ENCODE measurements at regions not wholly inside any gene's neighbourhood (a gene's known extent, or its start where the extent isn't known, plus 50 kb on each side); places are given as distances from the start of the nearest gene placed in this dataset.

- DNase-seq (ENCODE audit: insufficient read length, low spot score) = no peak
- no peak for FAIRE-seq
- no peak for TF ChIP-seq POLR2A (IDR thresholded peaks at IDR 0.05; ENCODE audit: low read depth, low read length)
- TF ChIP-seq PAX5 (IDR thresholded peaks at IDR 0.05; ENCODE audit: insufficient read depth, low read length, severe bottlenecking) = no peak
- TF ChIP-seq TAF1 (IDR thresholded peaks at IDR 0.05; ENCODE audit: low read depth, low read length) = no peak
- TF ChIP-seq POLR2AphosphoS5 (IDR thresholded peaks at IDR 0.05; ENCODE audit: low read depth, low read length) = no peak
- TF ChIP-seq SPI1 (IDR thresholded peaks at IDR 0.05; ENCODE audit: low read depth, low read length) = no peak
- TF ChIP-seq POU2F2 (IDR thresholded peaks at IDR 0.05; ENCODE audit: low read depth, low read length) = no peak
Measured at GRCh38 chr14:58697930-58698642, 60.3 kb downstream of the DACT1 start.

DNA sequence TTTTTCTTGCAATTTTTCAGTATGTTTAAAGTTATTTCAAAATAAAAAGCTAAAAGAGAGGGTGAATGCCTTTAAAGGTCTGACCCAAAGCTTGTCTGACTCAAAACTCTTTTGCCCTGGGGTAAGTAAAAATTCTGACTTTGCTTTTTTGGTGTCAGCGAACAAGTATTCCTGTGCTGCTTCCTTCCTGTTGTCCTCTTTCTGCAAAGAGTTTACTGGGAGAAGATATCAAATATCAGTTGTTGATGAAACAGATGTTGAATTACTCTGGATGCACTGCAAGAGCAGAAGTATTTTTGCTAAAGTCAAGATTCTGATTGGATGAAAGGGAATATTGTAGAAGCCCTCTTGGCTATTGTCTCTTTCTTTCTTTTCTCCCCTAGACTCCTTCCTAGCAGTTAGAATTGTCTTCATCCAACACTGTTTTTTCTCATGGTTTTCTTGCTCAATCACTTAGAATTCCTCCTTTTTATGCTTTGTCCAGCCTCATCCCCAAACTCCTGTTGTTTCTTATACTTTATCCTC lies 62.0 kb downstream of the DACT1 start:
- no peak for FAIRE-seq
- DNase-seq (ENCODE audit: insufficient read length, low spot score) = no peak
- TF ChIP-seq TAF1 (IDR thresholded peaks at IDR 0.05; ENCODE audit: low read depth, low read length) (no peak), POU2F2 (IDR thresholded peaks at IDR 0.05; ENCODE audit: low read depth, low read length) (no peak), PAX5 (IDR thresholded peaks at IDR 0.05; ENCODE audit: insufficient read depth, low read length, severe bottlenecking) (no peak), POLR2A (IDR thresholded peaks at IDR 0.05; ENCODE audit: low read depth, low read length) (no peak), POLR2AphosphoS5 (IDR thresholded peaks at IDR 0.05; ENCODE audit: low read depth, low read length) (no peak), SPI1 (IDR thresholded peaks at IDR 0.05; ENCODE audit: low read depth, low read length) (no peak)

DNA sequence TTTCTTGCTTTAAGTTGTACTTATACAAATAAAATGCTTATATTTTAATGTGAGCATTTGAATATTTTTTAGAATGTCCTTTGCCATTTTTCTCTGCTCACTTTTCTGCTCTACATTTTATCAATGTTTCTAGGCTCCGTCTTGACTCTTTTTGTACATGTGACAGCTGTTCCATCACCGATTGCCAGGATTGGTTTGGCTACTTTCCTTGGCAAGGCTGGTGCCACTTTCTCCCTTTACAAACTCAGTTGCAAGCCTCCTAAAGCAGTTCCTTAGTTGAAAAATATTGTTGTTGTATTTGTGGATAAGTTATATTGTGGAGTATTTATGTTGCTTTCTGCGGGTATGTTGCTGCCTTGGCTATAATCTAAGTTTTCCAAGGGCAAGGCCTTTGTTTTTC lies 63.4 kb downstream of the DACT1 start:
- no peak for FAIRE-seq
- no peak for TF ChIP-seq TAF1 (IDR thresholded peaks at IDR 0.05; ENCODE audit: low read depth, low read length)
- no peak for TF ChIP-seq POU2F2 (IDR thresholded peaks at IDR 0.05; ENCODE audit: low read depth, low read length)
- TF ChIP-seq POLR2A (IDR thresholded peaks at IDR 0.05; ENCODE audit: low read depth, low read length) = no peak
- TF ChIP-seq POLR2AphosphoS5 (IDR thresholded peaks at IDR 0.05; ENCODE audit: low read depth, low read length) = no peak
- no peak for TF ChIP-seq PAX5 (IDR thresholded peaks at IDR 0.05; ENCODE audit: insufficient read depth, low read length, severe bottlenecking)
- no peak for TF ChIP-seq SPI1 (IDR thresholded peaks at IDR 0.05; ENCODE audit: low read depth, low read length)
- no peak for DNase-seq (ENCODE audit: insufficient read length, low spot score)

DNA sequence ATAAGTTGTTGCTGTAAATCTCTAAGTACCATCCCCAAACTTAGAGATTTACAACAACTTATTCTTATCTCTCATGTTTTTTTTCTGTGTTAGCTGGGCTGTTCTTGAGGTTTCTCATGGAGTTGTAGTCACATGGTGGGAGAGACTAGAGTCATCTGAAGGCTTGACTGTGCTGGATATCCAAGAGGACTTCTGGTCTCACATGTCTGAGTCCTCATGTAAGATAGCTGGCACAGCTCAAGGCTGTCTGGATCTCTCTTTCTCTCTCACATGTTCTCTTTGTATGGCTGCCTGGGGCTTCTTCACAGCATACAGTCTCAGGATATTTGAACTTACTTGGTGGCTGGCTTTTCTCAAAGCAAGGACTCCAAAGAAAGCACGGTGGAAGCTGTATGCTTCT lies 63.8 kb downstream of the DACT1 start:
- FAIRE-seq (no peak), DNase-seq (ENCODE audit: insufficient read length, low spot score) (no peak)
- TF ChIP-seq POU2F2 (IDR thresholded peaks at IDR 0.05; ENCODE audit: low read depth, low read length) (no peak), TAF1 (IDR thresholded peaks at IDR 0.05; ENCODE audit: low read depth, low read length) (no peak), PAX5 (IDR thresholded peaks at IDR 0.05; ENCODE audit: insufficient read depth, low read length, severe bottlenecking) (no peak), POLR2A (IDR thresholded peaks at IDR 0.05; ENCODE audit: low read depth, low read length) (no peak), POLR2AphosphoS5 (IDR thresholded peaks at IDR 0.05; ENCODE audit: low read depth, low read length) (no peak), SPI1 (IDR thresholded peaks at IDR 0.05; ENCODE audit: low read depth, low read length) (no peak)

DNA sequence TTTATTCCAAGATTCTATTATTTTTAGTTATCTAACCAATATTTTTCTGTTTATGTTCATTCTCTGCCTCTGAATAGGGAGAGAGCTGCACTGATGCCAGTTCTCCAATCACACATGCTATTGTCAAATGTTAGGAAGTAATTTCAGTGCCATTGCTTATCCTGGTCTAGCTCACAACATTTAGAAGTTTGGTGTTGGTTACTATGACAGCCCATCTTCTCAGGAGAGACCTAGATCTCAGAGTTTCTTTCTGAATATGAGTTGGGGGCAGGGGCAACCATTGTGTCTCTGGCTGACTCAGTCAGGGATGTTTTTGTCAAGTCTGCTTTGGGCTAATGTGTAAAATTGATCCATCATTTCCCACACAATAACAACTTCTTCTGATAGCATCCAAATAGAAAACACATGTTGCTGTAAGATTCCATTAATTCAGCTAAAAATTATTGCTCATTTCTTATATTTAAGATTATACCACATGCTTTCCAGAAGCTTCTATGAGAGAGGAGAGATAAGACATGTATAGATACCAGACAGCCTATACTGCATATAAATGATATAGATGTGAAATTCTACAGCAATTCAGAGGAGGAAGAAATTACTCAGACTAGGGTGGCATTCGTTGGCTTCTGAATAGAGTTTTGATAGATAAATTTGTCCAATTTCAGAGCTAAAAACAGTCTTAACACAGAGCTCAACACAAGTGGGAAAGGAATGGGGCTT lies 64.8 kb downstream of the DACT1 start:
- DNase-seq (ENCODE audit: insufficient read length, low spot score) = no peak
- TF ChIP-seq SPI1 (IDR thresholded peaks at IDR 0.05; ENCODE audit: low read depth, low read length) (no peak), POU2F2 (IDR thresholded peaks at IDR 0.05; ENCODE audit: low read depth, low read length) (no peak), POLR2AphosphoS5 (IDR thresholded peaks at IDR 0.05; ENCODE audit: low read depth, low read length) (no peak), TAF1 (IDR thresholded peaks at IDR 0.05; ENCODE audit: low read depth, low read length) (no peak), PAX5 (IDR thresholded peaks at IDR 0.05; ENCODE audit: insufficient read depth, low read length, severe bottlenecking) (no peak), POLR2A (IDR thresholded peaks at IDR 0.05; ENCODE audit: low read depth, low read length) (no peak)
- FAIRE-seq = no peak

DNA sequence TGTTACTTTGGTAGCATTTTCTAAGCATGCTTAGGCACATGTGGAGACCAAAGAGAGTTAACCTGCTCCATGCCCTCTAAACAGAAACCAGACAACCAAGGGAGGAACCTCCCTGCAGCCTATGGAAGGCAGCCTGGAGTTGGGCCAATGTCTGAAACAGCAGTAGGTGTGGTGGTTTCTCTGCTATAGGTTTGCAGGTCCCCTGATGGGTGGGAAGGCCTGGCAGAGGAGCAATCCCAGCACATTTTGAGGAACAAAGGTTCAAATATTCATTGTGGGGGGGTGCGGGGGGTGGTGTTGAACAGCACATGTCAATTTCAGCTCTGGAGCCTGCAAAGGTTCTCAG lies 65.4 kb downstream of the DACT1 start:
- FAIRE-seq (no peak), DNase-seq (ENCODE audit: insufficient read length, low spot score) (no peak)
- no peak for TF ChIP-seq TAF1 (IDR thresholded peaks at IDR 0.05; ENCODE audit: low read depth, low read length)
- no peak for TF ChIP-seq POU2F2 (IDR thresholded peaks at IDR 0.05; ENCODE audit: low read depth, low read length)
- no peak for TF ChIP-seq PAX5 (IDR thresholded peaks at IDR 0.05; ENCODE audit: insufficient read depth, low read length, severe bottlenecking)
- TF ChIP-seq SPI1 (IDR thresholded peaks at IDR 0.05; ENCODE audit: low read depth, low read length) = no peak
- TF ChIP-seq POLR2AphosphoS5 (IDR thresholded peaks at IDR 0.05; ENCODE audit: low read depth, low read length) = no peak
- TF ChIP-seq POLR2A (IDR thresholded peaks at IDR 0.05; ENCODE audit: low read depth, low read length) = no peak

- DNase-seq (ENCODE audit: insufficient read length, low spot score) = no peak
- FAIRE-seq = no peak
- TF ChIP-seq TAF1 (IDR thresholded peaks at IDR 0.05; ENCODE audit: low read depth, low read length) = no peak
- TF ChIP-seq POU2F2 (IDR thresholded peaks at IDR 0.05; ENCODE audit: low read depth, low read length) = no peak
- TF ChIP-seq POLR2AphosphoS5 (IDR thresholded peaks at IDR 0.05; ENCODE audit: low read depth, low read length) = no peak
- TF ChIP-seq POLR2A (IDR thresholded peaks at IDR 0.05; ENCODE audit: low read depth, low read length) = no peak
- TF ChIP-seq PAX5 (IDR thresholded peaks at IDR 0.05; ENCODE audit: insufficient read depth, low read length, severe bottlenecking) = no peak
- no peak for TF ChIP-seq SPI1 (IDR thresholded peaks at IDR 0.05; ENCODE audit: low read depth, low read length)
Measured at GRCh38 chr14:58705066-58705465, 67.3 kb downstream of the DACT1 start.

- no peak for TF ChIP-seq SPI1 (IDR thresholded peaks at IDR 0.05; ENCODE audit: low read depth, low read length)
- no peak for TF ChIP-seq POU2F2 (IDR thresholded peaks at IDR 0.05; ENCODE audit: low read depth, low read length)
- no peak for TF ChIP-seq POLR2AphosphoS5 (IDR thresholded peaks at IDR 0.05; ENCODE audit: low read depth, low read length)
- TF ChIP-seq TAF1 (IDR thresholded peaks at IDR 0.05; ENCODE audit: low read depth, low read length) = no peak
- no peak for TF ChIP-seq PAX5 (IDR thresholded peaks at IDR 0.05; ENCODE audit: insufficient read depth, low read length, severe bottlenecking)
- no peak for TF ChIP-seq POLR2A (IDR thresholded peaks at IDR 0.05; ENCODE audit: low read depth, low read length)
- FAIRE-seq (no peak), DNase-seq (ENCODE audit: insufficient read length, low spot score) (no peak)
Measured at GRCh38 chr14:58707949-58708348, 70.2 kb downstream of the DACT1 start.

GRCh38 chr14:58709949-58710348 lies 72.2 kb downstream of the DACT1 start:
- DNase-seq (ENCODE audit: insufficient read length, low spot score) (no peak), FAIRE-seq (no peak)
- no peak for TF ChIP-seq POU2F2 (IDR thresholded peaks at IDR 0.05; ENCODE audit: low read depth, low read length)
- no peak for TF ChIP-seq PAX5 (IDR thresholded peaks at IDR 0.05; ENCODE audit: insufficient read depth, low read length, severe bottlenecking)
- no peak for TF ChIP-seq TAF1 (IDR thresholded peaks at IDR 0.05; ENCODE audit: low read depth, low read length)
- no peak for TF ChIP-seq POLR2A (IDR thresholded peaks at IDR 0.05; ENCODE audit: low read depth, low read length)
- no peak for TF ChIP-seq POLR2AphosphoS5 (IDR thresholded peaks at IDR 0.05; ENCODE audit: low read depth, low read length)
- no peak for TF ChIP-seq SPI1 (IDR thresholded peaks at IDR 0.05; ENCODE audit: low read depth, low read length)
